Right ventricle myocardium superior (tissue), 1 donor: ENCODE measurements at regions not wholly inside any gene's neighbourhood (a gene's known extent, or its start where the extent isn't known, plus 50 kb on each side); places are given as distances from the start of the nearest gene placed in this dataset.
"Not testable (repeated sequence)": the region's sequence is repeated elsewhere in the genome, so short reads cannot be mapped to it uniquely, and the experiment has no call there.

Experiments used
- ATAC-seq: fragments of 200-7000 bp; cut with Tn5 transposase; one replicate; pipeline ENCODE4 v1.9.1; 2020; ENCODE audit warnings: mild to moderate bottlenecking; ENCODE audit not compliant: poor library complexity
- DNase-seq: peaks from one replicate; pipeline ENCODE4 v3.0.0-alpha.2; 2020
- intact Hi-C: fragments of 100-400 bp; cut with DNase I; formaldehyde crosslinking; loops from one replicate; pipeline ENCODE4 v1.11.2; 2022
- donor health status: DM: no; HTN: yes; CAD: no; lungs with severe emphysema.

DNA sequence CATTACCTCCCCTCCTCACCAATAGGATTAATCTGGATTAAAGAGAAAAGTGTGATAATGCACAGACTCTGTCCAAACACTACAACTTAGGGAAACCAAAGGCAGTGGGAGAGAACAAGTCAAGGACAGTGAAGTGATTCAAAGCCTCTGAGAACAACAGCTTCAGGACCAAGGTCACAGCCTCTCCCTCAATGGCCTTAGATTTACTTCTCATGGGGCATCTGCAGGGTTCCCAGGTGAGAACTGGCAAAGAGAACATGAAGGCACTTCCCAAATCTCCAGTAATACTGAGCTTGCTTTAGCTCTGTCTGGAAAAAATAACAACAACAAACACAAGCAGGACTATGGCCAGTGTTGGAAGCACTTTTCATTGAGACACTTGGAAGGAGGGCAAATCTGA, 99.8 kb upstream of the GOLGA6L22 start:
- intact Hi-C loops, DNase-seq, ATAC-seq: not testable (repeated sequence)

DNA sequence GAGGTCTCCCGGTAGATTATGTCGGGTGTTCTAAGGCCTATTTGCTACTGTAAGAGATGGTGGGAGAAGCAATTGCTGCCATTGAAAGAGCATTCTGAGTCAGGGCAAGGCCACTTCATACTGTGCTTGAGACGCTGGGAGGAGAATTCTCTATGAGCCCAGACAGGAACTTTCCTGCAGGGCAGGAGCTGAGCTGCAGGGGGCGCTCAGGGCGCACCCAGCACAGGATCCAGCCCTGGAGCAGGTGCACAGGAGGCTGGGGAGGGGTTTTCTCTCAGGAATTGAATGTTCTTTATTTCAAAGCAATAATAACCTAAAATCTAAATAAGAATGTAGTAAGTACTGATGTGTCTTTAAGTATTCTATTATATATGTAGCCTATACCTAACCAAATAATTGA, 99.1 kb upstream of the GOLGA6L22 start:
- DNase-seq, ATAC-seq, intact Hi-C loops: not testable (repeated sequence)

DNA sequence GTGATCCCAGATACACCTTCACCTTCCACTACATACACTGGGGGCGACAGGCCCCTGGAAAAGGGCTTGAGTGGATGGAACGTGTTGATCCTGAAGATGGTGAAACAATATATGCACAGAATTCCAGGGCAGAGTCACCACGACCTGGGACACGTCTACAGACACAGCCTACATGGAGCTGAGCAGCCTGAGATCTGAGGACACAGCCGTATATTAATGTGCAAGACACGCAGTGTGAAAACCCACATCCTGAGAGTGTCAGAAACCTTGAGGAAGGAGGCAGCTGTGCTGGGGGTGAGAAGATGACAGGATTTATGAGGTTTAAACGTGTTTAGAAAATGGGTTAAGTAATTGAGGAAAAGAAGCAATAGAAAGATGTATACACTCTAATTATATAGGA, 98.0 kb upstream of the GOLGA6L22 start:
- intact Hi-C loops, DNase-seq, ATAC-seq: not testable (repeated sequence)

DNA sequence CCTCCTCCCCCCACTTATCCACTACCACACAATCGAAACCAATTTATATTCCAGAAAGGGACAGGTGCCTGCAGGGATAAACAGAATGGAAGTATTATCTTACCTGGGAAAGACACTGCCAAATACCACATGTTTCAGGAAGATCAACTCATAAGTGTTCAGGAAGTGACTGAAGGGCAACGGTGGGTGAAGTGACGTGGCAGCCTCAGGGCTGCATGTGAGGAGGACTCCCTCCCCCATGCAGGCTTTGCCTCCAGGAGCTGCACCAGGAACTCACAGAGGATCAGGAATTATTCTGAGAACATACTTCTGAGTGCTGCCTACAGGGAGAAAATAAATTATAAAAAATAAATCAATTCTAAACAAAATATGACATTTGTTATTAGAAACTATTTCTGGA, 96.2 kb upstream of the GOLGA6L22 start:
- ATAC-seq, intact Hi-C loops, DNase-seq: not testable (repeated sequence)

DNA sequence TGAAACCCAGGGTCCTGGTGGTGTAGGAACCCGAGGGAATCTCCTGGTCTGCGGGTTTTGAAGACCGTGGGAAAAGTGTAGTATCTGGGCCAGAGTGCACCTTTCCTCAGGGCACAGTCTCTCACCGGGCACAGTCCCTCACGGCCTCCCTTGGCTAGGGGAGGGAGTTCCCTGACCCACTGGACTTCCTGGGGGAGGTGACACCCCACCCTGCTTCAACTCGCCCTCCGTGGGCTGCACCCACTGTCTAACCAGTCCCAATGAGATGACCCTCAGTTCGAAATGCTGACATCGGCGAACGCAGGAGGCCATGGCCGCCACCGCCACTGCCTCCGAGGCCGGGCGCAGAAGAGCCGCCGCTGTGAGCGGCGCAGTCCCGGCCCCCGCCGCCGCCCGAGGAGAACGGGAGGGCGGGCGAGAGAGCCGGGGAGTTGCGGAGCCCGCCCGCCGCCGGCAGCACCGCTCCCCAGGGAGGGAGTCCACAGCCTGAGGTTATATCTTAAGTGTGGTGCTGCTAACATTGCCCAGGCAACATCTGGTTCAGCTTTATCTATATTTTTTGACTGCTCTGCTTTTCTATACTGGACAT, 87.4 kb upstream of the GOLGA6L22 start:
- intact Hi-C loops: not testable (repeated sequence)
- ATAC-seq (peak; percentile 75), DNase-seq (peak; percentile 36)

DNA sequence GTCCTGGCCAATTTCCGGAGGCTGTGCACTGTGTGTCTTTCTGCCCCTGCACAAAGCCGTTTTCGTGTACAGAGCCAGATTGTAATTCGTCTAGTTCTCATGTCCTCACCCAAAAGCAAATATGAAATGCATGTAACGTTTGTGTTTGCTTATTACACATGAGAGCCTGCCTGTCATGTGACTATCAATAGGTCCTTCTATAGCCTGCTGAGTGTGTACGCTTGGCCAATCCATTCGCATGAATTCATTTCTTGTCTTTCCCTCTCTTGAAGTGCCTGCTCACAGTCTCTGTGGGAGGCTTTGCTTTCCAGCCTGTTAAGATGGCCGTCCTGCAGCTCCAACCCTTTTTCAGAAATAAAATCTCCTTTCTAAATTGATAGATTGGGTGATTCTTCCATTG, 84.2 kb upstream of the GOLGA6L22 start:
- intact Hi-C loops, ATAC-seq, DNase-seq: not testable (repeated sequence)

DNA sequence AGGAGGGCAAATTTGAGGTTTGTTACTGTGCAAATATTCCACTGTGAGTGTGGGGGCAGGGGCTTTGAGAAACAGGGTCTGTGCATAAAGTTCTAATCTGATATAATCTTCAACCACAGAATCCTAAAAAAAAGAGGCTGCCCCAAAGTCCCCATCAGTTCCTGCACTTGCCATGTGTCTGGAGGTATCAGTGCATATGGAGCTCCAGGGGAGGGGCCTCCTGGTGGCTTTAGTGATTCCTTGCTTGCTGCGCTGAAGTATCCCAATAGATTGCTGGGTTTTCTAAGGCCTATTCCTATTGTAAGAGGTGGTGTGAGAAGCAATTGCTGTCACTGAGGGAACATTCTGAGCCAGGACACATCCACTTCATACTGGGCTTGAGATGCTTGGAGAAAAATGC, 82.9 kb upstream of the GOLGA6L22 start:
- DNase-seq, ATAC-seq, intact Hi-C loops: not testable (repeated sequence)

DNA sequence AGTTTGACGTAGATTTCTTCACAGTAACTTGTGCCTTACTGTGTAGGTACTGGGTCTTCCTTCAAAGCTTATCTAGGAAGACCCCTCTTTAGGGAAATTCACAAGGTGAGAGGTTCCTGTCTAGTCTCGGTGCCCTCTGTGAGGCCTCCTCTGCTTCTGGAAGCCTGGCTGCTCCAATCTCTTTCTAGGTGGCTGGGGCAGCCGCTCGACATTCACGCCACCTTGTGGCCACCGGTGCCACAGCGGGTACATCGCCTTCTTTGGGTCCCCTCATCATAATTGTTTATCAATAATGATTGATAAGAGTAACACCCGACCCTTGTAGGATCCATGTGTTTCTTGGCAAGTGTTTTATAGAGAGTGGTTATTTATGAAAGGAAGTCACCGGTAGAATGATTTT, 80.8 kb upstream of the GOLGA6L22 start:
- intact Hi-C loops, DNase-seq: not testable (repeated sequence)
- ATAC-seq: peak; percentile 71

DNA sequence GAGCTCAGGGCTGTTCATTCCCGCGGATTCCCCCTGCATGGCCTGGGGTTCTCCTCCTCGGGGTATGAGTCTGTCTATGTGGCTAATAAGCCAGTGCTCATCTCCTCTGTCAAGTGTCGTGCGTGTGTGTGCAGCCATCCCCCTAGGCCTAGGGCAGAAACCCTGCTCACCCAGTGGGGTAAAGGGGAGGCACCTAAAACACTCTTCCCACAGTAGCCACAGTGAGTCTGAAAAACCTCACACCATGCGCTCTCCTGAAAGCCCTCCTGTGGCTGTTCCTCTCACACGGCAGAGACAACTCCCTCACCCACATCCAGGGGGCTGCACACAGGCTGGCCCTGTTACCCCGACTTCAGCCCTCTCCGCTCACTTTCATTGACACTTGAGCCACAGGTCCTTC, 71.0 kb upstream of the GOLGA6L22 start:
- intact Hi-C loops, ATAC-seq, DNase-seq: not testable (repeated sequence)

DNA sequence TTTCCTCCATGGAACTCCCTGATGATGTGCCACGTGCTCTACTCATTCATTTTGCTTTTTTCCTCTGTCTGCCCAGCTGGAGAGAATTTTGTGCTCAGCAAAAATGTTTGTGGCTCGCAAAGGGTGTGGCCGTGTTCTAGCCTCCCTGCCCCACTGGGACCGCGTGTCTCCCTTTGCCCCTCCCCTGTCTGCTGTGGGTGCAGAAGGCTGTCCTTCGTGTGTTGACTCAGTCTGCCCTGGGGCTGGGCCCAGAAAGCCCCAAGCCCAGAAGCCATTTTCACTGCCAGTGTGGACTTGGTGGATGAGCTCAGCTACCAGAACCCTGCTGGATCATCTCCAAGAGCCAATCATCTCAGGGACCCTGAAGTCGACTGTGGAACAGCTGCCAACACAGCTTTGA, 70.3 kb upstream of the GOLGA6L22 start:
- intact Hi-C loops: not testable (repeated sequence)
- ATAC-seq (peak; percentile 33), DNase-seq (peak; percentile 35)

DNA sequence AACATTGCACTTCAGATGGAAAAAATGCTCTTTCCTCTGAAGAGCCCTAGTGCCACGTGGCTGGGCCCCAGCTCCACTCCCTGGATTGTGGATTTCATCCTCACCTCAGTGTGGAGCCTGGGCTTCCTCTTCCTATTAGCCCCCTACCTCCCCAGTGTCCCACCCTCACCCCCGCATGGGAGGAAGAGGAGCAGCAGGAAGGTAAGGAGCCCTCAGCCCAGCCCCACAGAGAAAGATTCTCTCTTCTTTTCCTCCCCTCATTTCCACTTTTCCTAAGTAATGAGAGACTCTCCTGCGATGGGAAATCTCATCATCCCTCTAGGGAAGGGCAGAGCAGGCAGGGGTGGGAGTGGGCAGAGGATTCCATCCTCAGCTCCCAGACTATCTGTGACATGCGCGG, 57.5 kb upstream of the GOLGA6L22 start:
- DNase-seq, ATAC-seq, intact Hi-C loops: not testable (repeated sequence)

DNA sequence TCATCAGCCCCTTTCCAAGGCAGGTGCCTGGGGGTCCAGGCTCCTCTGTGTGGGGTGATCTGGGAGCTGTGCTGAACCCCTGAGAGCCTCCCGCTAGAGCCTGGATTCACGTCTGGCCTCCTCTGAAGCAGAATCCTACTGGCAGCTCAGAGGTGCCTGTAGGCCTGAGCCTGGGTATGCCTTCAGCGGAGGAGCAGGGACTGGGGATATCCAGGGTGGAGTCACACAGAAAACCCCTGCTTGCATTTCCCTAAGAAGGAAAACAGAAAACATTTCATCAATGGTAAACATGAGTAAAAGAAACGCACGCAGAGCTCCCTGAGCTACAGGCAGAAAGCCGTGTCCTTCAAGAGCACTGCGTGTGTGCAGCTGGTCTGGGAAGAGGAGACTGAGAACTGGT, 57.0 kb upstream of the GOLGA6L22 start:
- intact Hi-C loops, DNase-seq, ATAC-seq: not testable (repeated sequence)

DNA sequence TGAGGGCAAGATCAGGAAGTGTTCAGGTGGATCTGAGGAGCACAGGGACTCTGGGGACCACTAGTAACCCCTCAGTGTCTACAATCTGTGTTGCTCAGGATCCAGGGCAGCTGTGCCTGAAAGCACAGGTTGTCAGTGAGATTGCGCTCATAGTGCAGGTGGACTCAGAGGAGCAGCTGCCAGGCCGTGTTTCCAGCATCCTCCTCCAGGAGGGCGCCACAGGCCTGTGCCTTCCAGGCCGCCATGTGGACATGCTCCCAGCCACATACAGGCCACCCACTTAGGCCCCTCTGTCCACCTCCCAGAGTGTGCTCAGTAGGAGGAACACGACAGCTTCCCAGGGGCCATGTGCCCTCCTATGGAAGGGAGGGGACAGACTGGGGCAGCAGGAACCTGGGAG, 52.9 kb upstream of the GOLGA6L22 start:
- intact Hi-C loops, DNase-seq, ATAC-seq: not testable (repeated sequence)
